ENCODE measurements at regions not wholly inside any gene's neighbourhood (a gene's known extent, or its start where the extent isn't known, plus 50 kb on each side); places are given as distances from the start of the nearest gene placed in this dataset.

GRCh38 chr5:44708602-44709001, 100.1 kb upstream of the MRPS30 start:
- no peaks in the 10 kb centered on the region for H3K36me3 ChIP-seq (ENCODE audit: control insufficient read depth in 1 of 2, insufficient read depth in 2 of 2, low read length in 1 of 2)
- intact Hi-C loops (cut with DNase I): no loop called here
- no peaks in the 10 kb centered on the region for H3K27me3 ChIP-seq (ENCODE audit: control insufficient read depth in 1 of 2, insufficient read depth in 2 of 2, low read length in 1 of 2)
- WGBS, 2 donors: 84 to 88% methylated on average over 5 of the region's 5 CpGs
- H3K4me3 ChIP-seq (ENCODE audit: low read length in 2 of 2): no peak overlapping the region
- no peaks in the 10 kb centered on the region for H3K9me3 ChIP-seq (ENCODE audit: control insufficient read depth, low read length)
- no peak for ATAC-seq (ENCODE audit: low FRiP score)
- no peak overlapping the region for H3K27ac ChIP-seq (ENCODE audit: low read depth in 1 of 2, low read length in 2 of 2)
- H3K4me1 ChIP-seq (ENCODE audit: control insufficient read depth in 1 of 2, insufficient read depth in 2 of 2, low read length in 2 of 2): no peaks in the 10 kb centered on the region
- no peak for DNase-seq

DNA sequence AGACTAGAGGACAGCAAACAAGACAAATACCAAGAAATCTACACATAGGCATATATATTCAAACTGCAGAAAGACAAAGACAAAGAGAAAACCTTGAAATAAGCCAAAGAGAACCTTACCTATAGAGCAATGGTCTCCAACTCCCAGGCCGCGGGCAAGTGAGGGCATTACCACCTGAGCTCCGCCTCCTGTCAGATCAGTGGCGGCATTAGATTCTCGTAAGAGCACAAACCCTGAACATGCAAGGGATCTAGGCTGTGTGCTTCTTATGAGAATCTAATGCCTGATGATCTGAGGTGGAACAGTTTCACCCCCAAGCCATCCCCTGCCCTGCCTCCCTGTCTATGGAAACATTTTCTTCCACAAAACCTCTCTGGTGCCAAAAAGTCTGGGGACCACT, 101.0 kb upstream of the MRPS30 start:
- ATAC-seq (ENCODE audit: low FRiP score) (no peak), DNase-seq (no peak)
- no peaks in the 10 kb centered on the region for H3K27me3 ChIP-seq (ENCODE audit: control insufficient read depth in 1 of 2, insufficient read depth in 2 of 2, low read length in 1 of 2)
- no peak overlapping the region for H3K27ac ChIP-seq (ENCODE audit: low read depth in 1 of 2, low read length in 2 of 2)
- 95 to 96% methylated on average over 5 of the region's 5 CpGs for WGBS, 2 donors
- intact Hi-C loops (cut with DNase I): no loop called here
- no peak overlapping the region for H3K4me3 ChIP-seq (ENCODE audit: low read length in 2 of 2)
- no peaks in the 10 kb centered on the region for H3K36me3 ChIP-seq (ENCODE audit: control insufficient read depth in 1 of 2, insufficient read depth in 2 of 2, low read length in 1 of 2)
- H3K4me1 ChIP-seq (ENCODE audit: control insufficient read depth in 1 of 2, insufficient read depth in 2 of 2, low read length in 2 of 2): no peaks in the 10 kb centered on the region
- no peaks in the 10 kb centered on the region for H3K9me3 ChIP-seq (ENCODE audit: control insufficient read depth, low read length)

GRCh38 chr5:44697025-44697424, 111.7 kb upstream of the MRPS30 start:
- Histone ChIP-seq H3K4me1 (ENCODE audit: control insufficient read depth in 1 of 2, insufficient read depth in 2 of 2, low read length in 2 of 2) (no peaks in the 10 kb centered on the region), H3K36me3 (ENCODE audit: control insufficient read depth in 1 of 2, insufficient read depth in 2 of 2, low read length in 1 of 2) (no peaks in the 10 kb centered on the region), H3K9me3 (ENCODE audit: control insufficient read depth, low read length) (peaks cover 4% of the 10 kb centered on the region), H3K27me3 (ENCODE audit: control insufficient read depth in 1 of 2, insufficient read depth in 2 of 2, low read length in 1 of 2) (no peaks in the 10 kb centered on the region), H3K27ac (ENCODE audit: low read depth in 1 of 2, low read length in 2 of 2) (no peak overlapping the region), H3K4me3 (ENCODE audit: low read length in 2 of 2) (no peak overlapping the region)
- 57 to 73% methylated on average over 3 of the region's 3 CpGs for WGBS, 2 donors
- intact Hi-C loops (cut with DNase I): no loop called here
- DNase-seq: no peak
- ATAC-seq (ENCODE audit: low FRiP score): no peak

DNA sequence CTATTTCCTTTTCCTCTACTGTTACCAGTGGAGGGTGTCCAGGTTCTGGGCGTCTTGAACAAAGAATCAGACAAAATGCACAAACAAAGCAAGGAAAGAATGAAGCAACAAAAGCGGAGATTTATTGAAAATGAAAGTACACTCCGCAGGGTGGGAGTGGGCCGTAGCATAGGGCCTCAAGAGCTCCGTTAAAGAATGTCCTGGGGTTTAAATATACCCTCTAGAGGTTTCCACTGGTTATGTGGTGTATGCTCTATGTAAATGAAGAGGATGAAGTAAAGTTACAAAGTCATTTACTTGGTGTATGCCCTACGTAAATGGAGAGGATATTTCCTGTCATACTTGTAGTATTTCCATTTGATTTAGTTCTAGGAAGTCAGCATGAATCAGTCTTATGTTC, 113.5 kb upstream of the MRPS30 start:
- H3K4me3 ChIP-seq (ENCODE audit: low read length in 2 of 2): no peak overlapping the region
- H3K9me3 ChIP-seq (ENCODE audit: control insufficient read depth, low read length): peaks cover 4% of the 10 kb centered on the region
- no peak overlapping the region for H3K27ac ChIP-seq (ENCODE audit: low read depth in 1 of 2, low read length in 2 of 2)
- 85 to 88% methylated on average over 6 of the region's 6 CpGs for WGBS, 2 donors
- H3K36me3 ChIP-seq (ENCODE audit: control insufficient read depth in 1 of 2, insufficient read depth in 2 of 2, low read length in 1 of 2): no peaks in the 10 kb centered on the region
- DNase-seq (no peak), ATAC-seq (ENCODE audit: low FRiP score) (no peak)
- intact Hi-C loops (cut with DNase I): no loop called here
- H3K4me1 ChIP-seq (ENCODE audit: control insufficient read depth in 1 of 2, insufficient read depth in 2 of 2, low read length in 2 of 2): no peaks in the 10 kb centered on the region
- no peaks in the 10 kb centered on the region for H3K27me3 ChIP-seq (ENCODE audit: control insufficient read depth in 1 of 2, insufficient read depth in 2 of 2, low read length in 1 of 2)

GRCh38 chr5:44691802-44692201, 116.9 kb upstream of the MRPS30 start:
- ATAC-seq (ENCODE audit: low FRiP score) (no peak), DNase-seq (no peak)
- Histone ChIP-seq H3K4me3 (ENCODE audit: low read length in 2 of 2) (no peak overlapping the region), H3K36me3 (ENCODE audit: control insufficient read depth in 1 of 2, insufficient read depth in 2 of 2, low read length in 1 of 2) (no peaks in the 10 kb centered on the region), H3K27me3 (ENCODE audit: control insufficient read depth in 1 of 2, insufficient read depth in 2 of 2, low read length in 1 of 2) (no peaks in the 10 kb centered on the region), H3K27ac (ENCODE audit: low read depth in 1 of 2, low read length in 2 of 2) (no peak overlapping the region), H3K4me1 (ENCODE audit: control insufficient read depth in 1 of 2, insufficient read depth in 2 of 2, low read length in 2 of 2) (no peaks in the 10 kb centered on the region), H3K9me3 (ENCODE audit: control insufficient read depth, low read length) (peaks cover 2% of the 10 kb centered on the region)
- 75 to 80% methylated on average over 2 of the region's 2 CpGs for WGBS, 2 donors
- intact Hi-C loops (cut with DNase I): no loop called here

GRCh38 chr5:44681906-44682305, 126.8 kb upstream of the MRPS30 start:
- 74 to 75% methylated on average over 4 of the region's 4 CpGs for WGBS, 2 donors
- ATAC-seq (ENCODE audit: low FRiP score) (no peak), DNase-seq (no peak)
- H3K9me3 ChIP-seq (ENCODE audit: control insufficient read depth, low read length): peaks cover 2% of the 10 kb centered on the region
- no peaks in the 10 kb centered on the region for H3K36me3 ChIP-seq (ENCODE audit: control insufficient read depth in 1 of 2, insufficient read depth in 2 of 2, low read length in 1 of 2)
- no peaks in the 10 kb centered on the region for H3K27me3 ChIP-seq (ENCODE audit: control insufficient read depth in 1 of 2, insufficient read depth in 2 of 2, low read length in 1 of 2)
- no peak overlapping the region for H3K27ac ChIP-seq (ENCODE audit: low read depth in 1 of 2, low read length in 2 of 2)
- intact Hi-C loops (cut with DNase I): no loop called here
- no peak overlapping the region for H3K4me3 ChIP-seq (ENCODE audit: low read length in 2 of 2)
- H3K4me1 ChIP-seq (ENCODE audit: control insufficient read depth in 1 of 2, insufficient read depth in 2 of 2, low read length in 2 of 2): no peaks in the 10 kb centered on the region

DNA sequence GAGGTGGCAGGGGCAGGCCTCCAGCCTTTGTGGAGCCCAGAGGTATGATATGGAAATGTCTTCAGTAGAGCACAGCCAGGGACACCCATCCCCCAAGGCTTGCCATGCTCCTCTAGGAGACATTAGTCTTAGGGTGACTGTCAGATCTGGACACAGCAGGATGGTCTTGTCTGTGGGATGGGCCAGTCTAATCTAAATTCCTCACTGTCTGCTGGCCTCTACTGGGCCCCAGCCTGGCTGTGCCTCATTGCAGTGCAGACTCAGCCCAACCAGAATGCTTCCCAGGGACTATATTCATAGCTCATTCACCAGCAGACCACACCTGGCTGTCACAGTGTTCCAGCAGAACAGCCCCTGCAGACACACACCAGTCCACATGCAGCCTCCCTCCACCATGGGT, 129.5 kb upstream of the MRPS30 start:
- ATAC-seq (ENCODE audit: low FRiP score): peak; percentile 41

DNA sequence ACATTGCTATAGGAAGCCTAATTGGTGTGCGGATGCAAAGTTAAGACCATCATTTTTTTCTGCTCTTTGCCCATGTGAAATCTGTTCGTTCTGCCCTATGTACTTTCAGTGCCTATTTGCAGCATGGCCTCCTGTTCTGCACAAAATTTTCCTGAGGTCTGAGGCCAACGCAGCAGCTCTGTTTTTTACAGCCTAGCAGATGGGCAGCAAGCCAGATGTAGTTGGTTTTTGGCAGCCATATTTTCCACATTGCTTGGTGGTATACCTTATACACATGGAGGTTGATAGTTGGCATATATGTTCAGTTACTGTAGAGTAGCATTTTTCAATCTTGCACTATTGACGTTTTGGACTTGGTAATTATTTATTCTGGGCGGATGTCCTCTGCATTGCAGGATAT, 133.5 kb upstream of the MRPS30 start:
- no peaks in the 10 kb centered on the region for H3K36me3 ChIP-seq (ENCODE audit: control insufficient read depth in 1 of 2, insufficient read depth in 2 of 2, low read length in 1 of 2)
- DNase-seq (no peak), ATAC-seq (ENCODE audit: low FRiP score) (no peak)
- H3K4me1 ChIP-seq (ENCODE audit: control insufficient read depth in 1 of 2, insufficient read depth in 2 of 2, low read length in 2 of 2): no peaks in the 10 kb centered on the region
- no peak overlapping the region for H3K4me3 ChIP-seq (ENCODE audit: low read length in 2 of 2)
- no peak overlapping the region for H3K27ac ChIP-seq (ENCODE audit: low read depth in 1 of 2, low read length in 2 of 2)
- no peaks in the 10 kb centered on the region for H3K27me3 ChIP-seq (ENCODE audit: control insufficient read depth in 1 of 2, insufficient read depth in 2 of 2, low read length in 1 of 2)
- intact Hi-C loops (cut with DNase I): no loop called here
- WGBS, 2 donors: 58% methylated on average over 5 of the region's 5 CpGs
- H3K9me3 ChIP-seq (ENCODE audit: control insufficient read depth, low read length): no peaks in the 10 kb centered on the region

More for the DNA sequence above, 129.5 kb upstream of the MRPS30 start:
- no peak overlapping the region for H3K4me3 ChIP-seq (ENCODE audit: low read length in 2 of 2)
- no peak for DNase-seq
- no peaks in the 10 kb centered on the region for H3K36me3 ChIP-seq (ENCODE audit: control insufficient read depth in 1 of 2, insufficient read depth in 2 of 2, low read length in 1 of 2)
- H3K27ac ChIP-seq (ENCODE audit: low read depth in 1 of 2, low read length in 2 of 2): no peak overlapping the region
- no peaks in the 10 kb centered on the region for H3K4me1 ChIP-seq (ENCODE audit: control insufficient read depth in 1 of 2, insufficient read depth in 2 of 2, low read length in 2 of 2)
- intact Hi-C loops (cut with DNase I): no loop called here
- no peaks in the 10 kb centered on the region for H3K27me3 ChIP-seq (ENCODE audit: control insufficient read depth in 1 of 2, insufficient read depth in 2 of 2, low read length in 1 of 2)
- no peaks in the 10 kb centered on the region for H3K9me3 ChIP-seq (ENCODE audit: control insufficient read depth, low read length)

GRCh38 chr5:44674461-44674860, 134.3 kb upstream of the MRPS30 start:
- intact Hi-C loops (cut with DNase I): no loop called here
- WGBS, 2 donors: 47 to 54% methylated on average over 1 of the region's 1 CpG
- Histone ChIP-seq H3K27me3 (ENCODE audit: control insufficient read depth in 1 of 2, insufficient read depth in 2 of 2, low read length in 1 of 2) (no peaks in the 10 kb centered on the region), H3K4me3 (ENCODE audit: low read length in 2 of 2) (no peak overlapping the region), H3K36me3 (ENCODE audit: control insufficient read depth in 1 of 2, insufficient read depth in 2 of 2, low read length in 1 of 2) (no peaks in the 10 kb centered on the region), H3K9me3 (ENCODE audit: control insufficient read depth, low read length) (no peaks in the 10 kb centered on the region), H3K4me1 (ENCODE audit: control insufficient read depth in 1 of 2, insufficient read depth in 2 of 2, low read length in 2 of 2) (no peaks in the 10 kb centered on the region), H3K27ac (ENCODE audit: low read depth in 1 of 2, low read length in 2 of 2) (no peak overlapping the region)
- no peak for DNase-seq
- no peak for ATAC-seq (ENCODE audit: low FRiP score)

All from aorta (tissue), 5 donors.